ENCODE measurements at regions not wholly inside any gene's neighbourhood (a gene's known extent, or its start where the extent isn't known, plus 50 kb on each side); places are given as distances from the start of the nearest gene placed in this dataset.

- H3K27ac ChIP-seq (ENCODE audit: low read depth, low read length), result no peak overlapping the region
- H3K36me3 ChIP-seq (ENCODE audit: insufficient read depth, low read length), result no peaks in the 10 kb centered on the region
- no peak overlapping the region for H3K4me3 ChIP-seq (ENCODE audit: low read depth in 1 of 2, low read length in 2 of 2)
- no peak overlapping the region for H3K9ac ChIP-seq (ENCODE audit: low read length)
- no peaks in the 10 kb centered on the region for H3K9me3 ChIP-seq (ENCODE audit: low read length)
- H3K27me3 ChIP-seq (ENCODE audit: control insufficient read depth in 1 of 2, insufficient read depth in 2 of 2, low read length in 2 of 2), result no peaks in the 10 kb centered on the region
- no peaks in the 10 kb centered on the region for H3K4me1 ChIP-seq (ENCODE audit: insufficient read depth, low read length)
Measured at GRCh38 chr3:162525066-162525742, 1028.6 kb downstream of the OTOL1 start.

- Histone ChIP-seq H3K9me3 (ENCODE audit: low read length) (no peaks in the 10 kb centered on the region), H3K27ac (ENCODE audit: low read depth, low read length) (no peak overlapping the region), H3K4me1 (ENCODE audit: insufficient read depth, low read length) (no peaks in the 10 kb centered on the region), H3K27me3 (ENCODE audit: control insufficient read depth in 1 of 2, insufficient read depth in 2 of 2, low read length in 2 of 2) (no peaks in the 10 kb centered on the region), H3K36me3 (ENCODE audit: insufficient read depth, low read length) (no peaks in the 10 kb centered on the region), H3K9ac (ENCODE audit: low read length) (no peak overlapping the region), H3K4me3 (ENCODE audit: low read depth in 1 of 2, low read length in 2 of 2) (no peak overlapping the region)
Measured at GRCh38 chr3:162525771-162526170, 1029.2 kb downstream of the OTOL1 start.

DNA sequence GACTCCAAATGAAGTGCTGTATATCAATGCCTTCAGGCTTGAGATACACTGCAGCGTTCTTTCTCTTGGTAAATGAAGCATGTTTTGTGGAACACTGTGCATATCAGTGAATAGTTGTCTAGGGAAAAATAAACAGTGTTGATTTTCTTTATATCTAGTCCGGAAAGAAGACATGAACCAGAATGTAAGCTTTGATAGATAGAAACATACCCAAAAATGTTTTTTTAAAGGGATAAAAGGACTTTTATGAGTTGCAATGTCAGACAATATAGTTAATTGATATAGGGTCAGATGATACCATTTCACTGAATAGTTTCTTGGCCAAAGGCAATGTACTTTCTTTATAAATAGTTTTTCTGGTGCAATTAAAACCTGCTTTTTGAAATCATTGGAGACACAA is 1037.8 kb downstream of the OTOL1 start:
- Histone ChIP-seq H3K36me3 (ENCODE audit: insufficient read depth, low read length) (no peaks in the 10 kb centered on the region), H3K27me3 (ENCODE audit: control insufficient read depth in 1 of 2, insufficient read depth in 2 of 2, low read length in 2 of 2) (no peaks in the 10 kb centered on the region), H3K27ac (ENCODE audit: low read depth, low read length) (no peak overlapping the region), H3K9me3 (ENCODE audit: low read length) (no peaks in the 10 kb centered on the region), H3K4me3 (ENCODE audit: low read depth in 1 of 2, low read length in 2 of 2) (no peak overlapping the region), H3K9ac (ENCODE audit: low read length) (no peak overlapping the region), H3K4me1 (ENCODE audit: insufficient read depth, low read length) (no peaks in the 10 kb centered on the region)

DNA sequence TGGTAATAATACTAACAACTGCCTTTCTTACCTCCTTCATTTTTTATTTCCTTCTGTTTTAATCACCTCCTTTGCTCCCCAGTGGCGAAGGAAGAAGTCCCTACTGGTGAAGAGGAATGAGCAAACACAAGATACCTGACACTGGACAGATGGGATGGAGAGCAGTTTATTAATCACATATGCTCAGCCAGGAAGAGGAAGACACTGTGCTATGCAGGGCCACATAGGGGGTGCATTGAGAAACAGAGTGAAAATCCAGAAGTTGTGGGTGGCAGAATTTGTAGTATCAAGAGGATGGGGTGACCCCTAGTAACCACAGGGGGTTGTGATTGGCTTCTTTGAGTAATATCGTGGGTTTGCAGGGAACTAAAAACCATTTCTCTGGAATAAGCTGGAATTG is 1041.9 kb downstream of the OTOL1 start:
- Histone ChIP-seq H3K9ac (ENCODE audit: low read length) (no peak overlapping the region), H3K4me1 (ENCODE audit: insufficient read depth, low read length) (no peaks in the 10 kb centered on the region), H3K27ac (ENCODE audit: low read depth, low read length) (no peak overlapping the region), H3K27me3 (ENCODE audit: control insufficient read depth in 1 of 2, insufficient read depth in 2 of 2, low read length in 2 of 2) (no peaks in the 10 kb centered on the region), H3K36me3 (ENCODE audit: insufficient read depth, low read length) (no peaks in the 10 kb centered on the region), H3K9me3 (ENCODE audit: low read length) (no peaks in the 10 kb centered on the region), H3K4me3 (ENCODE audit: low read depth in 1 of 2, low read length in 2 of 2) (no peak overlapping the region)

- Histone ChIP-seq H3K9me3 (ENCODE audit: low read length) (no peaks in the 10 kb centered on the region), H3K27ac (ENCODE audit: low read depth, low read length) (no peak overlapping the region), H3K27me3 (ENCODE audit: control insufficient read depth in 1 of 2, insufficient read depth in 2 of 2, low read length in 2 of 2) (no peaks in the 10 kb centered on the region), H3K9ac (ENCODE audit: low read length) (no peak overlapping the region), H3K4me3 (ENCODE audit: low read depth in 1 of 2, low read length in 2 of 2) (no peak overlapping the region), H3K36me3 (ENCODE audit: insufficient read depth, low read length) (no peaks in the 10 kb centered on the region), H3K4me1 (ENCODE audit: insufficient read depth, low read length) (no peaks in the 10 kb centered on the region)
Measured at GRCh38 chr3:162538906-162539305, 1042.3 kb downstream of the OTOL1 start.

- no peaks in the 10 kb centered on the region for H3K27me3 ChIP-seq (ENCODE audit: control insufficient read depth in 1 of 2, insufficient read depth in 2 of 2, low read length in 2 of 2)
- H3K9me3 ChIP-seq (ENCODE audit: low read length), result no peaks in the 10 kb centered on the region
- no peaks in the 10 kb centered on the region for H3K36me3 ChIP-seq (ENCODE audit: insufficient read depth, low read length)
- no peak overlapping the region for H3K9ac ChIP-seq (ENCODE audit: low read length)
- no peak overlapping the region for H3K27ac ChIP-seq (ENCODE audit: low read depth, low read length)
- H3K4me3 ChIP-seq (ENCODE audit: low read depth in 1 of 2, low read length in 2 of 2), result no peak overlapping the region
- H3K4me1 ChIP-seq (ENCODE audit: insufficient read depth, low read length), result no peaks in the 10 kb centered on the region
Measured at GRCh38 chr3:162540421-162540820, 1043.8 kb downstream of the OTOL1 start.

- H3K36me3 ChIP-seq (ENCODE audit: insufficient read depth, low read length), result no peaks in the 10 kb centered on the region
- H3K4me3 ChIP-seq (ENCODE audit: low read depth in 1 of 2, low read length in 2 of 2), result no peak overlapping the region
- H3K9ac ChIP-seq (ENCODE audit: low read length), result no peak overlapping the region
- no peaks in the 10 kb centered on the region for H3K27me3 ChIP-seq (ENCODE audit: control insufficient read depth in 1 of 2, insufficient read depth in 2 of 2, low read length in 2 of 2)
- no peak overlapping the region for H3K27ac ChIP-seq (ENCODE audit: low read depth, low read length)
- H3K9me3 ChIP-seq (ENCODE audit: low read length), result no peaks in the 10 kb centered on the region
- no peaks in the 10 kb centered on the region for H3K4me1 ChIP-seq (ENCODE audit: insufficient read depth, low read length)
Measured at GRCh38 chr3:162541923-162542322, 1045.3 kb downstream of the OTOL1 start.

DNA sequence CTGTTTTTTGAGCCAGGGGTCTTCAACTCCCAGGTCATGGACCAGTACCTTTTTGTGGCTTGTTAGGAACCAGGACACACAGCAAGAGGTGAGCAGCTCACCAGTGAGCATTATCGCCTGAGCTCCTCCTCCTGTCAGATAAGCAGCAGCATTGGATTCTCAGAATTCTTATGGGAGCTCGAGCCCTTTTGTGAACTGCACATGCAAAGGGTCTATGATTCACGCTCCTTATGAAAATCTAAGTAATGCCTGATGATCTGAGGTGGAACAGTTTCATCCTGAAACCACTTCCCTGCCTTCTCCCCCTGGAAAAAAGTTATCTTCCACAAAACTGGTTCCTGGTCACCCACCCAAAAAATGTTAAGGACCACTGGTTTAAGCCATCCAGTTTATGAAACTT is 1047.6 kb downstream of the OTOL1 start:
- no peaks in the 10 kb centered on the region for H3K9me3 ChIP-seq (ENCODE audit: low read length)
- H3K27me3 ChIP-seq (ENCODE audit: control insufficient read depth in 1 of 2, insufficient read depth in 2 of 2, low read length in 2 of 2), result no peaks in the 10 kb centered on the region
- H3K27ac ChIP-seq (ENCODE audit: low read depth, low read length), result no peak overlapping the region
- no peaks in the 10 kb centered on the region for H3K36me3 ChIP-seq (ENCODE audit: insufficient read depth, low read length)
- H3K9ac ChIP-seq (ENCODE audit: low read length), result no peak overlapping the region
- H3K4me1 ChIP-seq (ENCODE audit: insufficient read depth, low read length), result no peaks in the 10 kb centered on the region
- H3K4me3 ChIP-seq (ENCODE audit: low read depth in 1 of 2, low read length in 2 of 2), result no peak overlapping the region

- no peak overlapping the region for H3K4me3 ChIP-seq (ENCODE audit: low read depth in 1 of 2, low read length in 2 of 2)
- no peaks in the 10 kb centered on the region for H3K27me3 ChIP-seq (ENCODE audit: control insufficient read depth in 1 of 2, insufficient read depth in 2 of 2, low read length in 2 of 2)
- H3K27ac ChIP-seq (ENCODE audit: low read depth, low read length), result no peak overlapping the region
- no peak overlapping the region for H3K9ac ChIP-seq (ENCODE audit: low read length)
- H3K4me1 ChIP-seq (ENCODE audit: insufficient read depth, low read length), result no peaks in the 10 kb centered on the region
- no peaks in the 10 kb centered on the region for H3K9me3 ChIP-seq (ENCODE audit: low read length)
- no peaks in the 10 kb centered on the region for H3K36me3 ChIP-seq (ENCODE audit: insufficient read depth, low read length)
Measured at GRCh38 chr3:162546910-162547309, 1050.3 kb downstream of the OTOL1 start.

- H3K36me3 ChIP-seq (ENCODE audit: insufficient read depth, low read length), result no peaks in the 10 kb centered on the region
- H3K9me3 ChIP-seq (ENCODE audit: low read length), result no peaks in the 10 kb centered on the region
- no peak overlapping the region for H3K4me3 ChIP-seq (ENCODE audit: low read depth in 1 of 2, low read length in 2 of 2)
- H3K9ac ChIP-seq (ENCODE audit: low read length), result no peak overlapping the region
- no peaks in the 10 kb centered on the region for H3K27me3 ChIP-seq (ENCODE audit: control insufficient read depth in 1 of 2, insufficient read depth in 2 of 2, low read length in 2 of 2)
- H3K27ac ChIP-seq (ENCODE audit: low read depth, low read length), result no peak overlapping the region
- no peaks in the 10 kb centered on the region for H3K4me1 ChIP-seq (ENCODE audit: insufficient read depth, low read length)
Measured at GRCh38 chr3:162547321-162547720, 1050.7 kb downstream of the OTOL1 start.

DNA sequence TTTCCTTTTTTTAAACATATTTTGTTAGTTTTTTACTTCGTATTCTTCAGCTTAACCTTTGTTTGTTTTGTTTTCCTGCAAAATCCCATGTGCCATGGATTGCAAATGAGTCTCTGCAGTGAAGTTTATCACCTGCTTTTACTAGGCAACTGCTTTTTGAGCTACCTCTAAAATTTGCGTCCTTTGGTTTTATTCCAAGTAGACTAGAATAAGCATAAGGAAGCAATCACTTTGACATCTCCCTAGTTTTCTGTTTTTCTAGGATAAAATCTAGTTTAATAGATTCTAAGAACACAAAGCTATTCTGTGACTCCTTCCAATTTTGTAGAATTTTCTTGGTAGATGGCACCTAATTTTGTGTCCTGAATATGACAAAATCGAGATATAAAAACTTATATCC is 1059.2 kb downstream of the OTOL1 start:
- Histone ChIP-seq H3K4me1 (ENCODE audit: insufficient read depth, low read length) (no peaks in the 10 kb centered on the region), H3K27ac (ENCODE audit: low read depth, low read length) (no peak overlapping the region), H3K4me3 (ENCODE audit: low read depth in 1 of 2, low read length in 2 of 2) (no peak overlapping the region)

DNA sequence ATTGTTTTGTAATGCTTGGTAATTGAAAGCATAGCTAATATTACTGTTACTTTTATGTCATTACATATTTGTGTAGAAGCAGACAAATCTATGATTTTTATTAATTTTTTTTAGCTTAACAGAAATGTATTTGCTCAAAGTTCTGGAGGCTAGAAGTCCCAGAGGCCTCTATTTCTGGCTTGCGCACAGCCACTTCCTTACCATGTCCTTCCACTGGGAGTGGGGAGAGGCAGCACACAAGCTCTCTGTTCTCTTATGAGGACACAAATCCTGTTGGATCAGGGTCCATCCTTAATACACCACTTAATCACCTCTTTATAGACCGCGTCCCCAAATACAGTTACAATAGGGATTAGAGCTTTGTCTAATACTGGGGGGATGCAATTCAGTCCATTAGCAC is 1061.4 kb downstream of the OTOL1 start:
- H3K9me3 ChIP-seq (ENCODE audit: low read length), result no peaks in the 10 kb centered on the region
- no peaks in the 10 kb centered on the region for H3K36me3 ChIP-seq (ENCODE audit: insufficient read depth, low read length)
- H3K9ac ChIP-seq (ENCODE audit: low read length), result no peak overlapping the region
- no peaks in the 10 kb centered on the region for H3K27me3 ChIP-seq (ENCODE audit: control insufficient read depth in 1 of 2, insufficient read depth in 2 of 2, low read length in 2 of 2)
- H3K4me1 ChIP-seq (ENCODE audit: insufficient read depth, low read length), result no peaks in the 10 kb centered on the region
- H3K27ac ChIP-seq (ENCODE audit: low read depth, low read length), result no peak overlapping the region
- no peak overlapping the region for H3K4me3 ChIP-seq (ENCODE audit: low read depth in 1 of 2, low read length in 2 of 2)

More for the DNA sequence above, 1059.2 kb downstream of the OTOL1 start:
- Histone ChIP-seq H3K9ac (ENCODE audit: low read length) (no peak overlapping the region), H3K9me3 (ENCODE audit: low read length) (no peaks in the 10 kb centered on the region), H3K36me3 (ENCODE audit: insufficient read depth, low read length) (no peaks in the 10 kb centered on the region), H3K27me3 (ENCODE audit: control insufficient read depth in 1 of 2, insufficient read depth in 2 of 2, low read length in 2 of 2) (no peaks in the 10 kb centered on the region)

Data from muscle layer of colon (tissue), 2 donors.